ENCODE measurements at regions not wholly inside any gene's neighbourhood (a gene's known extent, or its start where the extent isn't known, plus 50 kb on each side); places are given as distances from the start of the nearest gene placed in this dataset.

DNA sequence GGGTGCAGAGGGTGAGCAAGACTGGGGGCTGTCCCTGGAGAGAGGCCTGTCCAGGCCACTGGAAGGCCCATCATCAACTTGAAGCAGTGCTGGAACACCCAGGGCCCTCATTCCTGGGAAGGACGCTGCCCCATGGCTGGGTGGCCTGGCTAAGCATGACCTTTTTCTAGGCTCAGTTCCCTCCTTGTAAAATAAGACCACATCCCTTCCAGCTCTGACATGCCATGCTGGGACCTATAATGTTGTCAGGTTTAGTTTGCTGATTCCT is 62.8 kb downstream of the SYNE3 start:
- H4K20me1 ChIP-seq (ENCODE audit: insufficient read depth, low read length), result no peaks in the 10 kb centered on the region
- intact Hi-C loops (cut with micrococcal nuclease; ENCODE audit: unreplicated experiment), result loop anchor here (2.0 kb wide), 1 partner anchor 47 kb away; no protein-coding TSS in a partner anchor
- TF ChIP-seq THYN1 (CRISPR knock-in tag; IDR thresholded peaks at IDR 0.05; ENCODE audit: borderline replicate concordance, low read depth) (no peak), ZNF619 (CRISPR knock-in tag; IDR thresholded peaks at IDR 0.05) (0 out of 2 replicates have a peak, but pooled peaks have one; percentile 8), ARHGAP35 (CRISPR knock-in tag; IDR thresholded peaks at IDR 0.05; ENCODE audit: borderline replicate concordance) (no peak), CHCHD3 (CRISPR knock-in tag; IDR thresholded peaks at IDR 0.05) (0 out of 2 replicates have a peak, but pooled peaks have one; percentile 40), ZNF629 (CRISPR knock-in tag; conservative IDR thresholded peaks at IDR 0.05) (no peak), CCDC6 (CRISPR knock-in tag; IDR thresholded peaks at IDR 0.05) (0 out of 2 replicates have a peak, but pooled peaks have one; percentile 7)
- TF ChIP-seq, protein P1, sequence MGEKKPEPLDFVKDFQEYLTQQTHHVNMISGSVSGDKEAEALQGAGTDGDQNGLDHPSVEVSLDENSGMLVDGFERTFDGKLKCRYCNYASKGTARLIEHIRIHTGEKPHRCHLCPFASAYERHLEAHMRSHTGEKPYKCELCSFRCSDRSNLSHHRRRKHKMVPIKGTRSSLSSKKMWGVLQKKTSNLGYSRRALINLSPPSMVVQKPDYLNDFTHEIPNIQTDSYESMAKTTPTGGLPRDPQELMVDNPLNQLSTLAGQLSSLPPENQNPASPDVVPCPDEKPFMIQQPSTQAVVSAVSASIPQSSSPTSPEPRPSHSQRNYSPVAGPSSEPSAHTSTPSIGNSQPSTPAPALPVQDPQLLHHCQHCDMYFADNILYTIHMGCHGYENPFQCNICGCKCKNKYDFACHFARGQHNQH (CRISPR knock-in tag; IDR thresholded peaks at IDR 0.05), result no peak
- DNase-seq (ENCODE audit: low spot score), result no peak
- no TSS peak for BruUV-seq (replicated peaks)
- FAIRE-seq, result no peak
- ATAC-seq, result peak; percentile 5; the same call in 2 of the 3 replicates
- ChIA-PET CTCF (ENCODE audit: low intra/inter-chr PET ratio, low total read pairs) (no interaction called here), POLR2A (interaction anchor here (0.9 to 3.2 kb wide), 10 partner anchors 9 to 94 kb away, joined by 3 to 75 read pairs (median 14); partner anchors contain the start of genes GLRX5 and SYNE3)
- H3K4me1 ChIP-seq (ENCODE audit: insufficient read depth, low read length), result peaks cover 39% of the 10 kb centered on the region
- WGBS (ENCODE audit: low lambda C conversion rate), result 100% methylated on average over 1 of the region's 1 CpG
- H2AFZ ChIP-seq (ENCODE audit: low read length), result no peak overlapping the region
- peak overlapping the region; percentile 81 for H3K27ac ChIP-seq (ENCODE audit: extremely low read length, insufficient read depth, low read length)
- H3K4me2 ChIP-seq (ENCODE audit: low read depth, low read length), result no peak overlapping the region
- H3K36me3 ChIP-seq (replicated peaks in 1 of 2; ENCODE audit: control insufficient read depth in 1 of 2, insufficient read depth in 2 of 2, low read length in 2 of 2), result peaks cover 2 to 18% of the 10 kb centered on the region in 2 experiments; a peak in 3 of 5 replicates
- in situ Hi-C loops (cut with HindIII; ENCODE audit: extremely low pct_ligation_motif_present, low pct_unique_long_range_greater_than_20kb), result no loop called here
- no peak overlapping the region for H3K9ac ChIP-seq (ENCODE audit: insufficient read depth, low read depth, low read length)
- no peaks in the 10 kb centered on the region for H3K9me3 ChIP-seq (ENCODE audit: low read length)
- H3K4me3 ChIP-seq (replicated peaks in 1 of 3; ENCODE audit: insufficient read depth in 1 of 3, low read depth in 2 of 3, low read length in 3 of 3), result no peak overlapping the region
- H3K79me2 ChIP-seq (ENCODE audit: insufficient read depth, low read length), result no peaks in the 10 kb centered on the region
- no peaks in the 10 kb centered on the region for H3K27me3 ChIP-seq (ENCODE audit: control insufficient read depth in 1 of 2, insufficient read depth in 2 of 2, low read length in 2 of 2)

Measured in HepG2 (cell line).